Neural cell (in vitro differentiated cells): ENCODE measurements at regions not wholly inside any gene's neighbourhood (a gene's known extent, or its start where the extent isn't known, plus 50 kb on each side); places are given as distances from the start of the nearest gene placed in this dataset.

Experiments used
- H2AFZ ChIP-seq: fragments of 200-600, 300-800 bp; sonication (generic), shearing (Covaris generic); 2 replicates; pipeline ENCODE4 v1.6.0; 2014; ENCODE audit warnings: low read depth, mild to moderate bottlenecking, antibody characterized with exemption, low read length, moderate library complexity
- H3F3A ChIP-seq: fragments of 200-600 bp; shearing (Covaris generic); 2 replicates; pipeline ENCODE4 v1.6.1; 2016; ENCODE audit warnings: mild to moderate bottlenecking, moderate library complexity, mixed read lengths, antibody characterized with exemption, low read length; ENCODE audit not compliant: insufficient read depth, poor library complexity, severe bottlenecking
- H3K27ac ChIP-seq: fragments of 200-600, 300-800 bp; sonication (generic), shearing (Covaris generic); 2 replicates; pipeline ENCODE4 v1.5.1; 2014; ENCODE audit warnings: mild to moderate bottlenecking, low read length, moderate library complexity
- H3K27me3 ChIP-seq: fragments of 300-800, 200-600 bp; sonication (generic), shearing (Covaris generic); 2 replicates; pipeline ENCODE4 v1.6.0; 2014; ENCODE audit warnings: mild to moderate bottlenecking, low read depth, low read length, moderate library complexity; ENCODE audit not compliant: insufficient read depth
- H3K36me3 ChIP-seq: fragments of 300-800, 200-600 bp; sonication (generic), shearing (Covaris generic); 2 replicates; pipeline ENCODE4 v1.5.1; 2014; ENCODE audit warnings: mild to moderate bottlenecking, antibody characterized with exemption, low read length, moderate library complexity; ENCODE audit not compliant: insufficient read depth
- H3K4me2 ChIP-seq: fragments of 300-800, 200-600 bp; sonication (generic), shearing (Covaris generic); 2 replicates; pipeline ENCODE4 v1.6.0; 2014; ENCODE audit warnings: mild to moderate bottlenecking, low read length
- H3K4me3 ChIP-seq: fragments of 300-800, 200-600 bp; sonication (generic), shearing (Covaris generic); 2 replicates; pipeline ENCODE4 v1.5.1; 2014; ENCODE audit warnings: mild to moderate bottlenecking, low read length, moderate library complexity
- H3K79me2 ChIP-seq: fragments of 200-600 bp; shearing (Covaris generic); replicated peaks from 2 replicates; pipeline ENCODE4 v1.6.0; 2014; ENCODE audit warnings: mild to moderate bottlenecking, low read length, moderate library complexity; ENCODE audit not compliant: insufficient read depth
- H3K9ac ChIP-seq: fragments of 300-800, 200-600 bp; sonication (generic), shearing (Covaris generic); 2 replicates; pipeline ENCODE4 v1.6.1; 2016; ENCODE audit warnings: mild to moderate bottlenecking, low read length, mixed read lengths
- H3K9me2 ChIP-seq: fragments of 200-600 bp; shearing (Covaris generic); 2 replicates; pipeline ENCODE4 v1.6.1; 2016; ENCODE audit warnings: mild to moderate bottlenecking, low read length, mixed read lengths; ENCODE audit not compliant: insufficient read depth
- H3K9me3 ChIP-seq: fragments of 200-600, 300-800 bp; sonication (generic), shearing (Covaris generic); 2 replicates; pipeline ENCODE4 v1.6.1; 2016; ENCODE audit warnings: mild to moderate bottlenecking, mixed run types, low read length, moderate library complexity, mixed read lengths
- H4K20me1 ChIP-seq: fragments of 200-600 bp; shearing (Covaris generic); 2 replicates; pipeline ENCODE4 v1.6.1; 2016; ENCODE audit warnings: mild to moderate bottlenecking, mixed run types; ENCODE audit not compliant: insufficient read depth
- EP300 ChIP-seq: fragments of 450-650 bp; conservative IDR thresholded peaks from 2 replicates; pipeline ENCODE4 v1.6.1; 2014; ENCODE audit warnings: antibody characterized with exemption, mild to moderate bottlenecking, moderate library complexity; ENCODE audit not compliant: poor library complexity, severe bottlenecking
- EZH2 ChIP-seq: fragments of 200-600, 300-800 bp; shearing (Covaris generic), sonication (generic); IDR thresholded peaks from 2 replicates; pipeline ENCODE4 v1.6.1; 2014; ENCODE audit warnings: antibody characterized with exemption, low read length, borderline replicate concordance, mild to moderate bottlenecking; ENCODE audit not compliant: insufficient read depth, poor library complexity, severe bottlenecking
- MXI1 ChIP-seq: fragments of 450-650 bp; conservative IDR thresholded peaks from 2 replicates; pipeline ENCODE4 v1.6.1; 2014; ENCODE audit warnings: antibody characterized with exemption, mild to moderate bottlenecking; ENCODE audit not compliant: poor library complexity, severe bottlenecking
- POLR2AphosphoS5 ChIP-seq: IDR thresholded peaks from 2 replicates; pipeline ENCODE4 v1.6.1; 2012
- RAD21 ChIP-seq: fragments of 450-650 bp; conservative IDR thresholded peaks from 2 replicates; pipeline ENCODE4 v1.6.1; 2014; ENCODE audit warnings: antibody characterized with exemption, mild to moderate bottlenecking, moderate library complexity
- REST ChIP-seq: IDR thresholded peaks from 2 replicates; pipeline ENCODE4 v1.6.1; 2012; ENCODE audit warnings: borderline replicate concordance
- SMC3 ChIP-seq: fragments of 450-650 bp; conservative IDR thresholded peaks from 2 replicates; pipeline ENCODE4 v1.6.1; 2014; ENCODE audit warnings: antibody characterized with exemption, mild to moderate bottlenecking, moderate library complexity; ENCODE audit not compliant: poor library complexity
- TAF1 ChIP-seq: IDR thresholded peaks from 2 replicates; pipeline ENCODE4 v1.6.1; 2012; ENCODE audit warnings: low read depth
- TF ChIP-seq, protein P1 (sequence below): fragments of 450-650 bp; IDR thresholded peaks from 2 replicates; pipeline ENCODE4 v1.5.1; 2014; ENCODE audit warnings: antibody characterized with exemption, mild to moderate bottlenecking, moderate library complexity; ENCODE audit not compliant: poor library complexity, severe bottlenecking

DNA sequence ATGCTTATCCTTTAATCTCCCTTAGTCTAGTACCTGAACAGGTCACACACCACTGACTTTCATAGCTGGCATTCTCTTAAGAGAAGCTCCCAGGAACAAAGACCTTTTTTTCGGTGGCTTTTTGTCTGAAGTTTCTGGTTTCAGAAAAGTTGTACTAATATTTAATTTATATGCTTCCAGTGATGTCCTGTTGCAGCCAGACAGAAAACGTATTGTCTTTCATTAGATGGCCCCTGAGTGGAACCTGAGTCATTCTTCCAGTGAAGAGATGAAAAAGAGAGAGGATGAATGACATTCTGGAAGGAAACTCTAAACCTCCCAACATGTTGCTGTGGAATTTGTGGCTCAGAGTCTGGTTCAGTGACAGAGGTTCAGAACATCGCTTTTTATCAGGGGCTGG lies 274.8 kb upstream of the TAC1 start:
- H3K9ac ChIP-seq = no peak overlapping the region
- no peak overlapping the region for H3K4me2 ChIP-seq
- no peaks in the 10 kb centered on the region for H3K27me3 ChIP-seq
- H3K36me3 ChIP-seq = no peaks in the 10 kb centered on the region
- H3F3A ChIP-seq = no peaks in the 10 kb centered on the region
- no peak overlapping the region for H3K27ac ChIP-seq
- no peak for TF ChIP-seq REST
- no peak for TF ChIP-seq MXI1
- TF ChIP-seq, protein P1, sequence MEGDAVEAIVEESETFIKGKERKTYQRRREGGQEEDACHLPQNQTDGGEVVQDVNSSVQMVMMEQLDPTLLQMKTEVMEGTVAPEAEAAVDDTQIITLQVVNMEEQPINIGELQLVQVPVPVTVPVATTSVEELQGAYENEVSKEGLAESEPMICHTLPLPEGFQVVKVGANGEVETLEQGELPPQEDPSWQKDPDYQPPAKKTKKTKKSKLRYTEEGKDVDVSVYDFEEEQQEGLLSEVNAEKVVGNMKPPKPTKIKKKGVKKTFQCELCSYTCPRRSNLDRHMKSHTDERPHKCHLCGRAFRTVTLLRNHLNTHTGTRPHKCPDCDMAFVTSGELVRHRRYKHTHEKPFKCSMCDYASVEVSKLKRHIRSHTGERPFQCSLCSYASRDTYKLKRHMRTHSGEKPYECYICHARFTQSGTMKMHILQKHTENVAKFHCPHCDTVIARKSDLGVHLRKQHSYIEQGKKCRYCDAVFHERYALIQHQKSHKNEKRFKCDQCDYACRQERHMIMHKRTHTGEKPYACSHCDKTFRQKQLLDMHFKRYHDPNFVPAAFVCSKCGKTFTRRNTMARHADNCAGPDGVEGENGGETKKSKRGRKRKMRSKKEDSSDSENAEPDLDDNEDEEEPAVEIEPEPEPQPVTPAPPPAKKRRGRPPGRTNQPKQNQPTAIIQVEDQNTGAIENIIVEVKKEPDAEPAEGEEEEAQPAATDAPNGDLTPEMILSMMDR = no peak
- no peak for TF ChIP-seq EZH2
- TF ChIP-seq EP300 = no peak
- TF ChIP-seq TAF1 = no peak
- no peak for TF ChIP-seq POLR2AphosphoS5
- TF ChIP-seq SMC3 = no peak
- TF ChIP-seq RAD21 = no peak
- H3K9me3 ChIP-seq = no peaks in the 10 kb centered on the region
- H4K20me1 ChIP-seq = no peaks in the 10 kb centered on the region
- no peaks in the 10 kb centered on the region for H3K9me2 ChIP-seq
- H3K79me2 ChIP-seq = no peaks in the 10 kb centered on the region
- H2AFZ ChIP-seq = no peak overlapping the region
- no peak overlapping the region for H3K4me3 ChIP-seq

DNA sequence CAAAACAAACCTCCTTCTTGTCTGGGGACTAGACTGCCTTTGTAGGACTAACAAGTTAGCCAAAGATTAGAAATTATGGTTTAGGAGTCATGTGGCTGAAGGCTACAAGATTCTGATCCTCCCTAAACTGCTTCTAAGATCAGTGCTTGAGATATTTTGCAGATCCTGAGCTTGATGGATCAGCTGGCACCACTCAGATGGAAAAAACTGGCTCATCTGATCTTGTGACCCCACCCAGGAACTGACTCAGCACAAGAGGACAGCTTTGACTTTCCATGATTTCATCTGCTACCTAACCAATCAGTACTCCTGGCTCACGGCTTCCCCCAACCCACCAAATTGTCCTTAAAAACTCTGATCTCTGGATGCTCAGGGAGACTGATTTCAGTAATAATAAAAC lies 271.5 kb upstream of the TAC1 start:
- H3K4me2 ChIP-seq = no peak overlapping the region
- no peak overlapping the region for H2AFZ ChIP-seq
- no peaks in the 10 kb centered on the region for H4K20me1 ChIP-seq
- no peak overlapping the region for H3K4me3 ChIP-seq
- H3F3A ChIP-seq = no peaks in the 10 kb centered on the region
- no peak overlapping the region for H3K27ac ChIP-seq
- no peak for TF ChIP-seq RAD21
- H3K79me2 ChIP-seq = no peaks in the 10 kb centered on the region
- no peaks in the 10 kb centered on the region for H3K9me3 ChIP-seq
- no peak overlapping the region for H3K9ac ChIP-seq
- no peaks in the 10 kb centered on the region for H3K36me3 ChIP-seq
- H3K9me2 ChIP-seq = no peaks in the 10 kb centered on the region
- H3K27me3 ChIP-seq = no peaks in the 10 kb centered on the region

DNA sequence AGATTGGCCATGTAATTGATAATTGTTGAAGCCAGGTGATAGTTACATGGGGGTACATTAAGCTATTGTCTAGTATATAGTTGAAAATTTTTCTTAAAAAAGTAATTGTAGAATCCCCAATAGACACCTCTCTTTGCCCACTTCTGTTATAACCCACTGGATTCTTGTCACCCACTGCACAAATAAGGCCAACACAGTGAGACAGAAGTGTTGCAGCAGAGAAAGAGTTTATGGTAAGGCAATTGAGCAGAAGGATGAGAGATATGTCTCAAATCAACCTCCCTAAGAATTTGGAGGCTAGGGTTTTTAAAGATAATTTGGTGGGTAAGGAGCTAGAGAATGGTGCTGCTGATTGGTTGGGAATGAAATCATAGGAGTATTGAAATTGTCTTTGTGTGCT lies 270.3 kb upstream of the TAC1 start:
- no peak overlapping the region for H3K27ac ChIP-seq
- H3K4me3 ChIP-seq = no peak overlapping the region
- TF ChIP-seq RAD21 = no peak
- no peak for TF ChIP-seq POLR2AphosphoS5
- TF ChIP-seq, protein P1 = no peak
- TF ChIP-seq MXI1 = no peak
- TF ChIP-seq SMC3 = no peak
- TF ChIP-seq TAF1 = no peak
- H3K36me3 ChIP-seq = no peaks in the 10 kb centered on the region
- no peak overlapping the region for H2AFZ ChIP-seq
- H3K4me2 ChIP-seq = no peak overlapping the region
- no peaks in the 10 kb centered on the region for H3F3A ChIP-seq
- no peaks in the 10 kb centered on the region for H4K20me1 ChIP-seq
- no peaks in the 10 kb centered on the region for H3K9me3 ChIP-seq
- H3K9ac ChIP-seq = no peak overlapping the region
- H3K79me2 ChIP-seq = no peaks in the 10 kb centered on the region
- H3K27me3 ChIP-seq = no peaks in the 10 kb centered on the region
- H3K9me2 ChIP-seq = no peaks in the 10 kb centered on the region
